ENCODE measurements at regions not wholly inside any gene's neighbourhood (a gene's known extent, or its start where the extent isn't known, plus 50 kb on each side); places are given as distances from the start of the nearest gene placed in this dataset.

DNA sequence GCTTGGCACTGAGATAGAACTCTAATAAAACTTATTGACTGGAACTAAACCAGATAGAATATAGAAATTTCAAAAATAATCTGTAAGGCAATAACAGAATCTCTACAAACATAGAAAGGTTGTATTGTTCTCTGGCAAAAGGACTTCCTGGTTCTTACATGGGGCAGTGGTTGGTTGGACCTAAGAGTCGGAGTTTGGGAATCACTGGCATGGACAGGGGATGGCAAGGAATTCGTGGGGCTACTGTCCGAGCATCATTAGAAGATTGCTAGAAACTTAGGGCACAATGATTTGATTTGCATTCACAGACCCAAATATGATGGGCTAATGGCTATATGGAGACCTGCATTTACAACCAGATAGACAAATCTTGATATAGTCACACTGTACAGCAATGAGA lies 103.8 kb upstream of the GOT2 start:
- DNase-seq (ENCODE audit: low read depth), result no peak
- TF ChIP-seq, protein P1, sequence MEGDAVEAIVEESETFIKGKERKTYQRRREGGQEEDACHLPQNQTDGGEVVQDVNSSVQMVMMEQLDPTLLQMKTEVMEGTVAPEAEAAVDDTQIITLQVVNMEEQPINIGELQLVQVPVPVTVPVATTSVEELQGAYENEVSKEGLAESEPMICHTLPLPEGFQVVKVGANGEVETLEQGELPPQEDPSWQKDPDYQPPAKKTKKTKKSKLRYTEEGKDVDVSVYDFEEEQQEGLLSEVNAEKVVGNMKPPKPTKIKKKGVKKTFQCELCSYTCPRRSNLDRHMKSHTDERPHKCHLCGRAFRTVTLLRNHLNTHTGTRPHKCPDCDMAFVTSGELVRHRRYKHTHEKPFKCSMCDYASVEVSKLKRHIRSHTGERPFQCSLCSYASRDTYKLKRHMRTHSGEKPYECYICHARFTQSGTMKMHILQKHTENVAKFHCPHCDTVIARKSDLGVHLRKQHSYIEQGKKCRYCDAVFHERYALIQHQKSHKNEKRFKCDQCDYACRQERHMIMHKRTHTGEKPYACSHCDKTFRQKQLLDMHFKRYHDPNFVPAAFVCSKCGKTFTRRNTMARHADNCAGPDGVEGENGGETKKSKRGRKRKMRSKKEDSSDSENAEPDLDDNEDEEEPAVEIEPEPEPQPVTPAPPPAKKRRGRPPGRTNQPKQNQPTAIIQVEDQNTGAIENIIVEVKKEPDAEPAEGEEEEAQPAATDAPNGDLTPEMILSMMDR (IDR thresholded peaks at IDR 0.05; ENCODE audit: insufficient read depth, low read depth, low read length), result no peak
- H3K4me3 ChIP-seq (ENCODE audit: low read depth, low read length), result no peak overlapping the region

DNA sequence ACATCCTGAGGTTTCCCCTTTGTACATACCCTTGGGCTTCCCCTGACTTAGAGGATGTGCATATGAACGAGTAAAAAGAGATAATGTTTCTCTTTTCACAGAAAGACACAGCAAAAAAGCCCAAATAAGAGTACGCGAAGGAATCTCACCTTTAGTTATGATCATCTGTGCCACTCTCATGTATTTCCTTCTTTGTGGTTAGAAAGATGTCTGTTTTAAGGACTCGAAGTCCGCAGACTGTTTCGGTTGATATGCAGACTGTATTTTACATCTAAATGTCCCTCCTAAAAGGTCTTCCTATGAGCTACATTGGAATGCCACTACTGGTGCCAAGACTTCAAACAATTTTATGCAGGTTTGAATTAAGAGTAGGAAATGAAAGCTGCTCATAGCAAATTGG lies 102.3 kb upstream of the GOT2 start:
- H3K4me3 ChIP-seq (ENCODE audit: low read depth, low read length), result no peak overlapping the region
- TF ChIP-seq, protein P1 (IDR thresholded peaks at IDR 0.05; ENCODE audit: insufficient read depth, low read depth, low read length), result no peak
- DNase-seq (ENCODE audit: low read depth), result no peak

DNA sequence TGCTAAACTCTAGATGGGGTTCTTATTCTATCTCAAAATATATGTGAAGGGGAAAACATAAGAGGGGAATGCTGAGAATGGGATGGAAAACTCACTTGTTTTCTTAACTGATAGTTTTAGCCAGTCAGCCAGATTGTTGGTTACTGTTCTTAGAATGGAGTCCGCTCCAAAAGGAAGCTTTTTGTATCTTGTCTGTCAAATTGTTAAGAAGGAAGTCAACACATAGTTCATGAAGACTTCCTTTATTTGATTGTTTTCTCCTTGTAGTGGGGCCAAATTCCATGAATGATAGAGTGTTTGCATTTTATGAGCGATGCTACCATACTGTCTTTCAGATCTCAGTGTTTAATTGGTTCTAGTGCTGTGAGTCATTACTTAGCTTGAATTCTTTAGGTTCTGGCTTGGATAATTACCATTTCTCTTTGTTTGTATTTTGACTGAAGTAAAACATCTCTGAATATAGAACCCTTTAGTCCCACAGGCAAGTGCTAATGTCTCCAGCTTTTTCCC lies 98.3 kb upstream of the GOT2 start:
- DNase-seq (ENCODE audit: low read depth), result no peak
- no peak overlapping the region for H3K4me3 ChIP-seq (ENCODE audit: low read depth, low read length)
- TF ChIP-seq, protein P1 (IDR thresholded peaks at IDR 0.05; ENCODE audit: insufficient read depth, low read depth, low read length), result no peak

DNA sequence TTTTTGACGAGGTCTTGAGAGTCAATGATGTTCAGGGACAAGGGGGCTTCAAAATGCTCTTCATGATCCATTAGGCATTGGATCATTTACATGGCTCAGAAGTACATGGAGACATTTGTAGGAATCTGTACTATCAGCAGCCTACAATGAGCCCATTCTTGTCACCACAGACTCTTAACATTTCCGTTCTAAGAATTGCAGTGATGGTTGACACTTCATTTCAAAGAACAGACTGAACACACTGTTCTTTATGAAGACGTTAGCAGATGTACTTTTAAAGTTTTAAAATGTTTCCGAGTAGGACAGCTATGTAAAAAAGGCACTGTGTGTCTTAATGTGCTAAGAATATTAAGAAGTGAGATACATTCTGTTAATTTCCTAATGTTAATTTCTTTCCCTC lies 97.3 kb upstream of the GOT2 start:
- no peak for DNase-seq (ENCODE audit: low read depth)
- TF ChIP-seq, protein P1 (IDR thresholded peaks at IDR 0.05; ENCODE audit: insufficient read depth, low read depth, low read length), result no peak
- H3K4me3 ChIP-seq (ENCODE audit: low read depth, low read length), result no peak overlapping the region

DNA sequence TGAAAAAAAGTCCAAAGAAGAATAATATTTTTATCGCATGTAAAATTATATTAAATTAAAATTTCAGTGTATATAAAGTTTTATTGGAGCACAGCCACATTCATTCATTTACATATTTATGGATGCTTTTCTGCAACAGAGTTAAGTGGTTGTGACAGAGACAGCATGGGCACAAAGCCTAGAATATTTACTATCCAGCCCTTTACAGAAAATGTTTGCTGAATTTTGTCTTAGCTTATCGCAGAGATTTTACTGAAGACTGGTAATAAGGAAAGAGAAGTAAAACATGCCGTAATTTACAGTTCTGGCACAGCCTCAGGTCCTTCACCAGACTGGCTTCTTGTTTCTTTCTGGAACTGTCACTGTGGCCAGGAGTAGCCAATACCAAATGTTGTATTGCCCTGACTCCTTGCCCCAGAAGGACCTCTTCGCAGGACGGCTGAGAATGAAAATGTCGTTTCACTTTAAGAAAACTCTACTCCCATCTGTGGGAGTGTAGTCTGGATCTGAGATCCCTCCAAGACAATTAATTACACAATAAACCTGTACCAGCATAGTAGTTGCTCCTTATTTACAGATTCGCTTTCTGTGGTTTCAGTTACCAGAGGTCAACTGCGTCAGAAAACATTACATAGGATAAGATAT lies 94.9 kb upstream of the GOT2 start:
- no peak overlapping the region for H3K4me3 ChIP-seq (ENCODE audit: low read depth, low read length)
- peak; percentile 7 for DNase-seq (ENCODE audit: low read depth)
- TF ChIP-seq, protein P1 (IDR thresholded peaks at IDR 0.05; ENCODE audit: insufficient read depth, low read depth, low read length), result no peak

DNA sequence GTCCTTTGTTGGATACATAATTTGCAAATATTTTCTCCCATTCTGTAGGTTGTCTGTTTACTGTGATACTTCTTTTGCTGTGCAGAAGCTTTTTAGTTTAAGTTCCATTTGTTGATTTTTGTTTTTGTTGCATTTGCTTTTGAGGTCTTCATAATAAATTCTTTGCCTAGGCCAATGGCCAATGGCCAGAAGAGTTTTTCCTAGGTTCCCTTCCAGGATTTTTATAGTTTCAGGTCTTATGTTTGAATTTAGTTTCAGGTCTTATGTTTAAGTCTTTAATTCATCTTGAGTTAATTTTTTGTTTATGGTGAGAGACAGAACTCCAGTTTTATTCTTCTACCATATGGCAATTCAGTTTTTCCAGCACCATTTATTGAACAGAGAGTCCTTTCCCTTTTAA lies 90.1 kb upstream of the GOT2 start:
- no peak for DNase-seq (ENCODE audit: low read depth)
- no peak overlapping the region for H3K4me3 ChIP-seq (ENCODE audit: low read depth, low read length)
- TF ChIP-seq, protein P1 (IDR thresholded peaks at IDR 0.05; ENCODE audit: insufficient read depth, low read depth, low read length), result no peak

DNA sequence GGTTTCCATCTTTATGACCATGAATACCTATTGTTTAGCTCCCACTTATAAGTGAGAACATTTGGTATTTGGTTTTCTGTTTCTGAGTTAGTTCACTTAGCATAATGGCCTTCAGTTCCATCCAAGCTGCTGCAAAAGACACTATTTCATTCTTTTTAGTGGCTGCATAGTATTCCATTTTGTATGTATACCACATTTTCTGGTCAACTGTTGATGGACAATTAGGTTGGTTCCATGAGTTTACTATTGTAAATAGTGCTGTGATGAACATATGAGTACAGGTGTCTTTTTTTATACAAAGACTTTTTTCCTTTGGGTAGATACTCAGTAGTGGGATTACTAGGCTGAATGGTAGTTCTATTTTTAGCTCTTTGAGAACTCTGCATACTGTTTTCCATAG lies 87.8 kb upstream of the GOT2 start:
- no peak for DNase-seq (ENCODE audit: low read depth)
- TF ChIP-seq, protein P1 (IDR thresholded peaks at IDR 0.05; ENCODE audit: insufficient read depth, low read depth, low read length), result no peak

More for the DNA sequence above, 87.8 kb upstream of the GOT2 start:
- H3K4me3 ChIP-seq (ENCODE audit: low read depth, low read length), result no peak overlapping the region

All from fibroblast of villous mesenchyme (primary cell).